ENCODE measurements at regions not wholly inside any gene's neighbourhood (a gene's known extent, or its start where the extent isn't known, plus 50 kb on each side); places are given as distances from the start of the nearest gene placed in this dataset.

DNA sequence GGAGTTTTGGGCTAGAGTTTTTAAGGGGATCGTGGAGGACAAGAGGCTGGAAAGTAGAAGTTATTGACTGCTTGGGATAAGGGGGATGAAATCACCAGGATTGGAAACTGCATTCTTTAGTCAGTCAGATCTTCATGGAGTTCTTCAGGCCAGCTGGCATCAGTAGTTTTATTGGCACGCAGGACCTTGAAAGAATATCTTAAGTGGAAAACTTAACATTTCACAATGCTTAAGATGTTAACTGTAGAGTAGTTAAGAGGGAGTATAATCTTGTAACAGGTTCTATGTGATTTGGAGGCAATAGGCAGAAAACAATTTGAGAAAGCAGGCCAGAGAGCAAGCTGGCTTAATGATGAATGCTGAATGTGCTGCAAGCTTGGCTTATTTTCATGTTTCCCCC lies 300.4 kb upstream of the KCNH7 start:
- Histone ChIP-seq H3K9me3 (replicated peaks in 1 of 2; ENCODE audit: control insufficient read depth in 2 of 2, insufficient read depth in 1 of 2, low read depth in 1 of 2, low read length in 2 of 2) (no peaks in the 10 kb centered on the region), H3K4me1 (ENCODE audit: control insufficient read depth in 2 of 2, insufficient read depth in 1 of 2, low read depth in 1 of 2, low read length in 2 of 2) (no peaks in the 10 kb centered on the region), H3K23ac (ENCODE audit: low read depth, low read length, poor library complexity) (no peak overlapping the region), H3K79me1 (ENCODE audit: low read depth, low read length) (no peaks in the 10 kb centered on the region), H2AFZ (ENCODE audit: low read length) (no peak overlapping the region), H4K8ac (ENCODE audit: low read depth, low read length) (no peak overlapping the region), H2BK12ac (ENCODE audit: low read length) (no peak overlapping the region), H3K36me3 (replicated peaks in 1 of 2; ENCODE audit: control insufficient read depth in 2 of 2, insufficient read depth in 2 of 2, low read length in 2 of 2) (no peaks in the 10 kb centered on the region), H3K4me2 (ENCODE audit: insufficient read depth, low read length, poor library complexity, severe bottlenecking) (no peak overlapping the region), H3K18ac (ENCODE audit: low read length) (no peak overlapping the region), H3K14ac (ENCODE audit: low read length) (no peak overlapping the region), H3K4ac (ENCODE audit: low read length) (no peak overlapping the region), H3K27me3 (ENCODE audit: control insufficient read depth in 3 of 3, insufficient read depth in 3 of 3, low read depth in 1 of 3, low read length in 3 of 3) (no peaks in the 10 kb centered on the region), H2BK15ac (ENCODE audit: low read length) (no peak overlapping the region), H4K91ac (ENCODE audit: low read depth, low read length, poor library complexity) (no peak overlapping the region), H3K9ac (ENCODE audit: low read depth, low read length, poor library complexity) (no peak overlapping the region), H3K27ac (replicated peaks; ENCODE audit: low read length) (no peak overlapping the region), H2AK5ac (ENCODE audit: low read depth, low read length) (no peak overlapping the region), H2BK120ac (ENCODE audit: low read depth, low read length) (no peak overlapping the region), H2BK5ac (ENCODE audit: low read length) (no peak overlapping the region), H3K4me3 (ENCODE audit: low read length in 2 of 2) (no peak overlapping the region)
- no CpG with 5 or more reads among the region's 2 CpGs for WGBS, 2 donors (ENCODE audit: extremely low coverage in 2 of 2, insufficient read length in 2 of 2, insufficient replicate concordance in 1 of 2)
- DNase-seq (ENCODE audit: low spot score), result no peak

GRCh38 chr2:163135256-163135655 lies 296.7 kb upstream of the KCNH7 start:
- WGBS, 2 donors (ENCODE audit: extremely low coverage in 2 of 2, insufficient read length in 2 of 2, insufficient replicate concordance in 1 of 2), result no CpG with 5 or more reads among the region's 1 CpG
- H3K4me3 ChIP-seq (ENCODE audit: low read length in 2 of 2), result no peak overlapping the region
- no peak for DNase-seq (ENCODE audit: low spot score)

DNA sequence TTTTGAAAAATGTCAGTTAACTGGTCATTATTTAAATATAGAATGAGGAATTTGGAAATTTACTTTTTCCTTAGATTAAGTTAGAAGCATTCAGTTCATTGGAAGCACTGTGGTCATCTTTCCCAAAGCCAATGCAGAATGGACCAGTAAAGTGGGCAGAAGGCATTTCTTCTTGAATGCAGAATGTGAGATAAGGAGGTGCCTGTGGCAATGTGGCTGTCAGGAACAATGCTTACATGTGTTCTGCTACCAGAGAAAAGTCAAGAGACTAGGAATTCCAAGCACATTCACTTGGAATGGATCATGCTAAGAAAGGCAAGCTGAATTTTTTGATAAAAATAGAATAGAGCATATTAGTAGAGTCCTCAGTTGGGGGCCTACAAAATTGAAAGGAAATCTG lies 295.0 kb upstream of the KCNH7 start:
- no peak overlapping the region for H3K4me2 ChIP-seq (ENCODE audit: insufficient read depth, low read length, poor library complexity, severe bottlenecking)
- H3K27ac ChIP-seq (replicated peaks; ENCODE audit: low read length), result no peak overlapping the region
- no peaks in the 10 kb centered on the region for H3K27me3 ChIP-seq (ENCODE audit: control insufficient read depth in 3 of 3, insufficient read depth in 3 of 3, low read depth in 1 of 3, low read length in 3 of 3)
- H2AK5ac ChIP-seq (ENCODE audit: low read depth, low read length), result no peak overlapping the region
- H2BK15ac ChIP-seq (ENCODE audit: low read length), result no peak overlapping the region
- H4K91ac ChIP-seq (ENCODE audit: low read depth, low read length, poor library complexity), result no peak overlapping the region
- H3K18ac ChIP-seq (ENCODE audit: low read length), result no peak overlapping the region
- H3K4me1 ChIP-seq (ENCODE audit: control insufficient read depth in 2 of 2, insufficient read depth in 1 of 2, low read depth in 1 of 2, low read length in 2 of 2), result no peaks in the 10 kb centered on the region
- no peaks in the 10 kb centered on the region for H3K9me3 ChIP-seq (replicated peaks in 1 of 2; ENCODE audit: control insufficient read depth in 2 of 2, insufficient read depth in 1 of 2, low read depth in 1 of 2, low read length in 2 of 2)
- no peak overlapping the region for H3K4me3 ChIP-seq (ENCODE audit: low read length in 2 of 2)
- H3K79me1 ChIP-seq (ENCODE audit: low read depth, low read length), result no peaks in the 10 kb centered on the region
- H3K14ac ChIP-seq (ENCODE audit: low read length), result no peak overlapping the region
- no peak for DNase-seq (ENCODE audit: low spot score)
- H3K36me3 ChIP-seq (replicated peaks in 1 of 2; ENCODE audit: control insufficient read depth in 2 of 2, insufficient read depth in 2 of 2, low read length in 2 of 2), result no peaks in the 10 kb centered on the region
- H2BK120ac ChIP-seq (ENCODE audit: low read depth, low read length), result no peak overlapping the region
- no peak overlapping the region for H3K23ac ChIP-seq (ENCODE audit: low read depth, low read length, poor library complexity)
- H3K4ac ChIP-seq (ENCODE audit: low read length), result no peak overlapping the region
- H2BK5ac ChIP-seq (ENCODE audit: low read length), result no peak overlapping the region
- no peak overlapping the region for H2BK12ac ChIP-seq (ENCODE audit: low read length)
- no peak overlapping the region for H3K9ac ChIP-seq (ENCODE audit: low read depth, low read length, poor library complexity)
- peak overlapping the region; percentile 3 for H2AFZ ChIP-seq (ENCODE audit: low read length)
- H4K8ac ChIP-seq (ENCODE audit: low read depth, low read length), result no peak overlapping the region

More at GRCh38 chr2:163135256-163135655, 296.7 kb upstream of the KCNH7 start:
- Histone ChIP-seq H2AK5ac (ENCODE audit: low read depth, low read length) (no peak overlapping the region), H3K14ac (ENCODE audit: low read length) (no peak overlapping the region), H3K9me3 (replicated peaks in 1 of 2; ENCODE audit: control insufficient read depth in 2 of 2, insufficient read depth in 1 of 2, low read depth in 1 of 2, low read length in 2 of 2) (no peaks in the 10 kb centered on the region), H3K23ac (ENCODE audit: low read depth, low read length, poor library complexity) (no peak overlapping the region), H3K79me1 (ENCODE audit: low read depth, low read length) (no peaks in the 10 kb centered on the region), H3K4ac (ENCODE audit: low read length) (no peak overlapping the region), H2BK5ac (ENCODE audit: low read length) (no peak overlapping the region), H2BK120ac (ENCODE audit: low read depth, low read length) (no peak overlapping the region), H2AFZ (ENCODE audit: low read length) (peak overlapping the region; percentile 25), H3K27ac (replicated peaks; ENCODE audit: low read length) (no peak overlapping the region), H3K4me2 (ENCODE audit: insufficient read depth, low read length, poor library complexity, severe bottlenecking) (no peak overlapping the region), H3K18ac (ENCODE audit: low read length) (no peak overlapping the region), H3K27me3 (ENCODE audit: control insufficient read depth in 3 of 3, insufficient read depth in 3 of 3, low read depth in 1 of 3, low read length in 3 of 3) (no peaks in the 10 kb centered on the region), H4K8ac (ENCODE audit: low read depth, low read length) (no peak overlapping the region), H3K9ac (ENCODE audit: low read depth, low read length, poor library complexity) (no peak overlapping the region), H4K91ac (ENCODE audit: low read depth, low read length, poor library complexity) (no peak overlapping the region), H2BK15ac (ENCODE audit: low read length) (no peak overlapping the region), H2BK12ac (ENCODE audit: low read length) (no peak overlapping the region), H3K36me3 (replicated peaks in 1 of 2; ENCODE audit: control insufficient read depth in 2 of 2, insufficient read depth in 2 of 2, low read length in 2 of 2) (no peaks in the 10 kb centered on the region), H3K4me1 (ENCODE audit: control insufficient read depth in 2 of 2, insufficient read depth in 1 of 2, low read depth in 1 of 2, low read length in 2 of 2) (no peaks in the 10 kb centered on the region)

GRCh38 chr2:163132850-163133249 lies 294.3 kb upstream of the KCNH7 start:
- no peak overlapping the region for H2BK12ac ChIP-seq (ENCODE audit: low read length)
- H3K79me1 ChIP-seq (ENCODE audit: low read depth, low read length), result no peaks in the 10 kb centered on the region
- no peak overlapping the region for H3K14ac ChIP-seq (ENCODE audit: low read length)
- H3K4ac ChIP-seq (ENCODE audit: low read length), result no peak overlapping the region
- H3K4me1 ChIP-seq (ENCODE audit: control insufficient read depth in 2 of 2, insufficient read depth in 1 of 2, low read depth in 1 of 2, low read length in 2 of 2), result no peaks in the 10 kb centered on the region
- no peak overlapping the region for H2BK5ac ChIP-seq (ENCODE audit: low read length)
- H2AFZ ChIP-seq (ENCODE audit: low read length), result no peak overlapping the region
- H3K4me2 ChIP-seq (ENCODE audit: insufficient read depth, low read length, poor library complexity, severe bottlenecking), result no peak overlapping the region
- no CpG with 5 or more reads among the region's 3 CpGs for WGBS, 2 donors (ENCODE audit: extremely low coverage in 2 of 2, insufficient read length in 2 of 2, insufficient replicate concordance in 1 of 2)
- no peak for DNase-seq (ENCODE audit: low spot score)
- no peak overlapping the region for H4K91ac ChIP-seq (ENCODE audit: low read depth, low read length, poor library complexity)
- no peak overlapping the region for H2AK5ac ChIP-seq (ENCODE audit: low read depth, low read length)
- H3K18ac ChIP-seq (ENCODE audit: low read length), result no peak overlapping the region
- no peaks in the 10 kb centered on the region for H3K27me3 ChIP-seq (ENCODE audit: control insufficient read depth in 3 of 3, insufficient read depth in 3 of 3, low read depth in 1 of 3, low read length in 3 of 3)
- H2BK120ac ChIP-seq (ENCODE audit: low read depth, low read length), result no peak overlapping the region
- H2BK15ac ChIP-seq (ENCODE audit: low read length), result no peak overlapping the region
- H3K9ac ChIP-seq (ENCODE audit: low read depth, low read length, poor library complexity), result no peak overlapping the region
- no peaks in the 10 kb centered on the region for H3K9me3 ChIP-seq (replicated peaks in 1 of 2; ENCODE audit: control insufficient read depth in 2 of 2, insufficient read depth in 1 of 2, low read depth in 1 of 2, low read length in 2 of 2)
- no peak overlapping the region for H3K27ac ChIP-seq (replicated peaks; ENCODE audit: low read length)
- no peak overlapping the region for H4K8ac ChIP-seq (ENCODE audit: low read depth, low read length)
- no peaks in the 10 kb centered on the region for H3K36me3 ChIP-seq (replicated peaks in 1 of 2; ENCODE audit: control insufficient read depth in 2 of 2, insufficient read depth in 2 of 2, low read length in 2 of 2)
- H3K4me3 ChIP-seq (ENCODE audit: low read length in 2 of 2), result no peak overlapping the region
- no peak overlapping the region for H3K23ac ChIP-seq (ENCODE audit: low read depth, low read length, poor library complexity)
